H4 (cell line): ENCODE measurements at regions not wholly inside any gene's neighbourhood (a gene's known extent, or its start where the extent isn't known, plus 50 kb on each side); places are given as distances from the start of the nearest gene placed in this dataset.

Experiments used
- DNase-seq: peaks from one replicate; pipeline ENCODE4 v3.0.0-alpha.2; 2015; ENCODE audit warnings: low spot score

DNA sequence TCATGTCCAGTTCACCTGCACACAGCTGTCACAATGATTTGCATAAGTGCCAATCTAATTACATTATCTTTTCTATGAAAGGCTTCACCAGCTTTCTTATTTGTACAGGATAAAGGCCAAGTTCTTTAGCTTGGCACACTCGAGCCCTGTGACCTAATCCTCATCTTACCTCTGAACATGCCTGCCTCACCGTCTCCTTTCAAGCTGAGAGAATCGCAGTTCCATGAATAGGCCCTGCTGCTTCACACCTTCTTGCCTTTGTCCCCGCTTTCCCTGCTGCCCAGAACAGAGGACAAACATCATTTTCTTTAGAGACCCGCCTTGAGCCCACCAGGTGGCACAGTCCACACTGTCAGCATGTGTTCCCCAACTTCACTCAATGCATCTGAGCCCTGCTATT is 1094.7 kb downstream of the BCL11A start:
- DNase-seq = no peak

DNA sequence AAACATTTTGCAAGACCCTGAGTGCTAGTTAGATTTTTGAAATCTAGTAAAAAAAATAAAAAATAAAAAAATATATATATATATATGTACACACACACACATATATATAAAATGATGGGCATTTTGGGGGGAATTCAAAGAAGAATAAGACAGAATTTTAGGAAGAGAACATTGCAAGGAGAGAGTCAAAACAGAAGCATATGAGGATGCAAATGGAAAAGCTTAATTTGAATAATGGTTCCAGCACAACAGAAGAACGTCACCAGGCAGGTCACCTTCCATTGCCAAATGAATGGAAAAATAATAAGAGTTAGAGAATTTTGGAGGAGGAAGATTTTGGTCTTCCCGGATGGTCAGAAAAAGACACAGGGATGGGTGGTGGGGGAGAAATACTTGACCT is 1097.2 kb downstream of the BCL11A start:
- DNase-seq = no peak

DNA sequence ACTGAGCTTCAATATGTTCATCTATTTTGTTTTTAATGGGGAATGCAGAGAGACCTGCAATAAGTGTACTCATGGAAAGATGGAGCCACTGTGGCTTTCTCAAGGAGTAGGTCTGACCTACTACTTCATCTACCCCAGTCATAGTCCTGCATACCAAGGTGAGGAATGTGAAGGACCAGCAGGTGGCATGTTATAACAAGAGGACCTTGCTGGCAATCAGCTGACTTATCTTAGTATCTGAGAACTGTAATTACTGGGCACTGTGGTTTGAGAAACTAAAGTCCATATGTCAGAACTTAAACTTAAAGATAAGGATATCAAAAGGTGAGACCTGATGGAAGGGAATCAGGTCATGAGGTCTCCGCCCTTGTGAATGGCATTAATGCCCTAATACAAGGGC is 1104.2 kb downstream of the BCL11A start:
- no peak for DNase-seq

DNA sequence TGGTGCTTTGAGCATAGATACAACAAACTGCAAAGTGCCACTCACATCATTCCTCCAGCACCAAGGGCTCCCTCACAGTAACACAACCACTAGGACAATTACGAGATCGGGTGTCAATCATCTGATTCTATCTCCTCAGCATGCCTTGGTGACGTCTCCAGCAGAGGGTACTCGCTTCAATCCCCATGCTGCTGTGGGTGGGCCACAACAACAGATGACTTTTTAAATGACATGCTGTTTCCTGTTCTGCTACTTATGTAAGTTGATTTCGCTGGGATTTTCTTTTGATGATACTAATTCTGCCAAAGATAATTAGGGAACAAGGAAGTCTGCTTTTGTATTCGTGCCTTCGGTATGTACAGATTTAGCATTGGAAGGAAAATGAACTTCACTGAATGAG is 1113.0 kb downstream of the BCL11A start:
- no peak for DNase-seq

DNA sequence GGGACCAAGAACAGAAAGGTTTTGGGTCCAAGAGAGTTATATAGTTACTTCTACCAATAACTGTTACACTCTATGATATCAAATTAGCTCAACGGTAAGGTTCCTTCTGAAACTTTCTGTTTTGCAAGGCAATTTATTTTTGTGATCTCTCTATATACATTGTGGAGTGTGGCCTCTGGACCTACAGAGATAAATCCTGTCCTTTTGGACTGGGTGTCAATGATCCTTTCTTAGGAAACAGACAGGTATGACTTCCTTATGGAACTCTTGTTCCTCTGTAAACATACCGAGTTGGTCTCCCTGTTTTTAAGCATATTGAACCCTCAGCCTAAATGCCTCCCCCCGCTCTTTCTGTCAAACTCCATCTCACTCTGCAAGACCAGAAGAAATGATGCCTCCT is 1117.8 kb downstream of the BCL11A start:
- no peak for DNase-seq

DNA sequence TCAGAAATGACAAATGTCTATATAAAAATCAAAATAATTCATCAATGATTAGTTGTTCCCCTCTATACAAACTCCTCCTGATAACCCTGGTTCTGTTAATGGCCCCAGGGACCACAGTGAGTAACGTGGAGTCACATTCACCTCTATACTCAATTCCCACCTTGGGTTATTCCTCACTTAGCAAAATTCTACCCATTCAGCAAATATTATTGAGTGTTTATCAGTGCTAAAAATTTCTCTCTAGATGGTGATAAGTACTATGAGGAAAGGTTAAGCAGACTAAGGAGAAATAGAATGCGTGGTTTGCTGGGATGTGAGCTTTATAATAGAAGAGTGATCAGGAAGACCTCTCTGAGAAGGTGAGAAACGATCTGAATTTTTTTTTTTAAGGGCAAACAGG is 1124.5 kb downstream of the BCL11A start:
- DNase-seq = no peak

DNA sequence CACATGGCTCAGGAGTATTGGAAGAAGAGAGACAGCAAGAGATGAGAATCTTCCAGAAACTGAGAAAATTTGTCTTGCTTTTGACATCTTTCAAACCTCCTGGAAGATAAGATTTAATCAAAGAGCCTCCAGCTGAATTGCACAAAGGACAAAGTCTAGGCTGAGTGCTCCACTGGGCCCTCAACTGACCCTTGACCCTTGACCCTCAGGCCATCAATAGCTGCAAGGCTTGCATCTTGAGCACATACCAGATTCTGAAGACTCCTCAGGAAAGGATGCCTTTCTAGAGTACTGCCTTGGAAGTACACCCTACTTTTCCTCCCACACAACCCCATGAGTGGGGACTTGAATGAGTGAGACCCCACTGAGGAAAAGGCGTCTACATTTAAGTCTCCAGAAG is 1125.5 kb downstream of the BCL11A start:
- DNase-seq = no peak

DNA sequence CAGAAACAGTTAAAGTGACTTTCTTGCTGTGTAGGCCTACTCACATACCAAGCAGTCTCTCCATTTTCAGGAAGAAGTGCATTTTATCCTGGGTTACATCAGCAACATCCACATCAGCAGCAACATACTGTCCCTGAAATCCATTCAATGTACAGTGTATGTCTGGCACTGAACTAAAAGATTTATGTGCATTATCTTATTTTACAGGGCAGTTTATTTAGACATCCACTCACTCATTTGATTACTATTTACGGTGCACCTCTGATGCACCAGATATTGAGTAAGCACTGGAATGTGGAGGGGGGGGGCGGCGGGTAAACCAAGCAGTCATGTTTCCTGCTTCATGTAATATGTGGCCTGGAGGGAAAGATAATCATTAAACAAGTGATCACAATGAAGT is 1128.2 kb downstream of the BCL11A start:
- no peak for DNase-seq

DNA sequence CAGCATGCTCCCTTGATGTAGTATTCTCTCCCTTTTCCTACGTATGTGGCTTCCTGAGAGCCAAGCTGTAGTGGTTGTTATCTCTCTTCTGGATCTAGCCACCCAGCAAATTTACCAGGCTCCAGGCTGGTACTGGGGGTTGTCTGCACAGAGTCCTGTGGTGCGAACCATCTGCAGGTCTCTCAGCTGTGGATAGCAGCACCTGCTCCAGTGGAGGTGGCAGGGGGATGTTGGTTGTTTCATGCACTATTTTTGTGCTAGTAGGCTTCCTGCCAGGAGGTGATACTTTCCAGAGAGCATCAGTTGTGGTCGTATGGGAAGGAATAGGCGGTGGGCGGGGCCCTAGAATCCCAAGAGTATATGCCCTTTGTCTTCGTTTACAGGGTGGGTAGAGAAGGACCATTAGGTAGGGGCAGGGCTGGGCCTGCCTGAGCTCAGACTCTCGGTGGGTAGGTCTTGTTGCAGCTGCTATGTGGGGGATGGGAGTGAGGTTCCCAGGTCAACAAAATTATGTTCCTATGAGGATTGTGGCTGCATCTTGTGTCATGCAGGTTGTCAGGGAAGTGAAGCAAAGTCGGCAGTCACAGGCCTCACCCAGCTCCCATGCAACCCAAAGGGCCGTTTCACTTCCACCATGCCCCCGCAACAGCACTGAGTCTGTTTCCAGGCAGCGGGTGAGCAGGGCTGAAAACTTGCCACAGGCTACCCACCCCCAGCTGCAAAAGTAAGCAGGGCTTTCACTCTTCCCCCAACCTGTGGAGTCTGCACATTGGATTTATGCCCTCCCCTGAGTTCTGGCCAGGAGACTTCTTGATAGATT is 1139.5 kb downstream of the BCL11A start:
- no peak for DNase-seq

DNA sequence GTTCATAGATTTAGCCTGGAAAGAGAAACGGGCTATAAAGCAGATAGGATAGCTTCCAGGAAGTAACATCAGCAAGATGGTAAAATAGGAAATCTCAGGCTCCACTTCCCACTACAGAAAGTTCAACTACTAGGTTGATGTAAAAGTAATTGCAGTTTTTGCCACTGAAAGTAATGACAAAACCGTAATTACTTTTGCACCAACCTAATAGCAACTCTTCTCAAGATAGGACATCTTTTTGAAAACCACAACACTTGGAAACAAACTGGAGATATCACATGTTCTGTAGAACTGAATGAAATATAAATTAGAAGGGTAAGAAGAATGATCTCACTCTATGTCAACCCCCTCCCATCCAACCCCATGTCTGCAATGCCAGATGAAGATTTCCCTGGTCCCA is 1154.3 kb downstream of the BCL11A start:
- DNase-seq = no peak

DNA sequence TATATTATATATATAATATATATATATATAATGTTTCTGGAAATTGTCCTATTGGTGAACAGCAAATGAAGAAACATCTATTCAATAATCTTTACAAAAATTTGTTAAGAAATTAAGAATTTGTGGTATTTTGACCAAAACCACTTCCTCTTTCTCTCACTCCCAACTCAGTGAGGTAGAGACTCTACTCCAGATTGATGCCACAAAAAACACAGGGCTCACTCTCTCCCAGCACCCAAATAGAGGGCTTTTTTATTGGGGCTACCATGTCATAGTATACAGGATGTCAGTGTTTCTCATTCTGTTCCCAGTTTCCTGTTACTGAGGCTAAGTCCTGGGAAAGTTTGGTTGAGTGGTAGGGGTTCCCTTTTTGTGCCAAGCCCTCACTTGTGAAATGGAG is 1155.4 kb downstream of the BCL11A start:
- no peak for DNase-seq

DNA sequence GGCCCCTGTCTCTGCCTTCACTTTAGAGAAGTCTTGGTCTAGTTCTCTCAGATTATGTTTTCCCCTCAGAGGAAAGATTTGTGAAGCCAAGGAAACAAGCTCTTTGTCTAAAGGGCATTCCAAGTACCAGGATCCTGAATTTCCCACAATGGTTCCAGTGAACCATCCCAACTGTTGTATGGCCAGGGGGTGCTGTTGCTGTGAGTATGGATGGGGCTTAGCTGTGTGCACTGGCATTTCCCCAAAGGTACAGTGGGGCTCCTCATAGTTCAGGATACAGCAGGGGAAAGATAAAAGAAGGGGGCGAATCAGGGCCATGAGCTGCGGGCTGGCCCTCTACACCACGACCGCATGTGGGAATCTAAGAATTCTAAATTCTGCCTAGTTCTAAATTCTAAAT is 1154.0 kb upstream of the FANCL start:
- no peak for DNase-seq

DNA sequence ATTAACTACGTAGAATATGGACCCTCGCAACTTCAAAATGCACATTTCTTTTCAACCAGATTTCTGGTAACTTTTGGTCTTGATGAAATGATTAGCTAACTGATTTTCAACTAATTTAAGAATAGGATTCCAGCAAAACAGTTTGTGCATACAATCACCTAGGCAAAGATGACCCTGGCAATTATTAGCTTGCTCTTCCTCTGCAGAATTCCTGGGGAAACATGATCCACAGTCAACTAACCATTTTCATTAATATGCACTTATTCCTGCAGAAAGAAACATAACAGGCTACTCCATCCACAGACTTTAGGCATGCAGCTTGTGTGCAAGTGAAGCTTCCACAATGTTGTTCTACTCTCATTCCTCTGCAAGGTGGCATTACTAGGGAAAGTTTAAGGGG is 1150.8 kb upstream of the FANCL start:
- DNase-seq = no peak

DNA sequence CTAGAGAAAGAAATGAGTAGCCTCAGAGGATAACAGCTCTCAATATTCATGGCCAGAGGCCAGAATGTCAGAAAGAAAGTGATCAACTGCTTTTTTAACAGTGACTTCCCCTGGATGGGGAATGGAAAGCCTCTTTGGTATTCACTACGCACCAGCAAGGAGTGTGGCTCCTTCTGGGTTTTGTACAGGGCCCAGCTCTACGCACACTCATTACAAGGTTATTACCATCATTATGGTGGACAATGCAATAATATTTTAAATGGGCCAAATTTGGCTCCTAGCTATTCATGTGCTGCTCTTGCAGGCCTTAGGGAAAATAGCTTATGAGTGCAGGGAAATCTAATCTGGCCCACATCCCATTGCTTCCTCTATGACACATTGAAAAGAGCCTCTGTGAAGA is 1149.5 kb upstream of the FANCL start:
- DNase-seq = no peak

DNA sequence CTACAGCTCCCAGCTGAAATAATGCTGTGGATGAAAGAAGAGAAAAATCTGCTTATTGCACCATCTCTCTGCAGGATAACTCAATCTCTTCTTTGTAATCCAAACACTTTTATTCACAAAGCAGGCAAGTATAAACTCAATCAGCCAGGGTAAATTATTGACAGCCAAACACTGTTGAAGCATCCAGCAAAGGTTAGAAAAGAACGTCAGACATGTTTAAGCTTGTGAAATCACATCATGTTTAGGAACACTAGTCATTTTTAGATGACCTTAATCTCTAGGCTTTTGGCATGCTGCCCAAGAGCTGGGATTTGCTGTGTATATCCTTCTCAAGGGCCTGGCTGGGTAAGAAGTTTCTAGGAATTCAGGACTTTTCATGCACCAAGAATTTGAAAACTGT is 1148.1 kb upstream of the FANCL start:
- peak; percentile 16 for DNase-seq

DNA sequence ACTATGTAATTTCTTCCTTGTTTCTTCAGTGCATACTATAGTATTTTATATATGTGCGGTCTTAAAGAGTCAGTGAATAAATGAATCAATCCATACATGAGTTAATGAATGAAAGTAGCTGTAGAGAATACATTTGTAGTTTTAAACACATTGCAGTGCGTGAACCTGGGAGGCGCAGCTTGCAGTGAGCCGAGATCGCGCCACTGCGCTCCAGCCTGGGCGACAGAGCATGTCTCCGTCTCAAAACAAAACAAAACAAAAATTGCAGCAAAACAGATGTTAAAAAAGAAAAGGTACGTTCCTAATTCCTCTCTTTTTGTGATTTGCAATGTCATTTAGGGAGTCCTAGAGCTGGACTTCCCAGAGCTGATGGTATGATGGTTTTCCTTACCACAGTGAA is 1144.8 kb upstream of the FANCL start:
- no peak for DNase-seq

DNA sequence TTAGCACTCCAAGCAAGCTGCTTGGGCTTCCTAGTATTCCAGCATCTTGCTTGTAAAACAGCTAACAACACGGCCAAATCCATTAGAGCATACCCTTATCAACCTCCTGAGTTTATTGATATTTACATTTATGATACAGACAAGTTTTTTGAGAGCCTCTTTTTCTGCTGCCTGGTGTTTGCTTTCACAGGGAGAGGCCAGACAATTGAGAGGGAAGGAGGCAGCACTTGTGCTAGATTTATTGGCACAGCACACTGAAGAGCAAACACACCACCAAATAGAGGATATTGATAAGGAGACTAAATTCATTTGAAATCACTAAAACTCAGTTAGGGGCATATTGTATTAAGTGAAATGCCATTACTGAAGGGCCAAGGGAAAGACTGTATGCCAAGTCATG is 1142.3 kb upstream of the FANCL start:
- DNase-seq = no peak

DNA sequence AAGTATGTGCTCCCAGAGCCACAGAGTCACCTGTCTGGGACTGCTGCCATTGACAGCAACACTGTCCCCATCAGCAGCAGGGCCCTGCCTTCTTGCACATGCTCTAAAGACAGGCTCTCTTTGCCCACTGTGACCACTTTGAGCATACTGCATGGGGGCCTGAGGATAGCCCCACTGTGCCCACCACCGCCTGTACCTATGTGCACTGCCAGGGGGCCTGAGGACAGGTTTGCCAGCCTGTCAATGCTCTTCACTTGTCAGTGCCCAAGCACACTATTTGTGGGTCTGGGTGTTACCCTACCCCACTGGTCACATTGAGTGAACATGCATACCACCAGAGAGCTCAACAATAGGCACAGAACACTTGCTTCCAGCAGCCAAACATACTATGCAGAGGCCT is 1137.0 kb upstream of the FANCL start:
- no peak for DNase-seq

DNA sequence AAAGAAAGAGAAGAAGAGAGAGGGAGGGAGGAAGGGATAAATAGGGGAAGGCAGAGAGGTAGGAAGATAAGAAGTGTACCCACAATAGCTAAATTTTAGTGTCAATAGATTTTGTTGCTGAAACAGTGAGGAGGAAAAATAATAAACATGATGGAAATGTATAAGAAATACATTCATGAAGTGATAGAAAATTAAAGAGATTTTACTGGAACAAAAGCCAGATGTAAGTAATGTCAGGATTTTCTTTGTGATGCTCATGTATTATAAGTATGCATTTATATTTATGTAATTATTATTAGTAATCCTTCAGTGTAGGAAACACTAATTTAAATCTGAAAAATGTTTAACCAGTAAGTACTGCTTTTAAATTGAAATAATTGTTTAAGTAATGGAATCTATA is 1125.2 kb upstream of the FANCL start:
- DNase-seq = no peak

DNA sequence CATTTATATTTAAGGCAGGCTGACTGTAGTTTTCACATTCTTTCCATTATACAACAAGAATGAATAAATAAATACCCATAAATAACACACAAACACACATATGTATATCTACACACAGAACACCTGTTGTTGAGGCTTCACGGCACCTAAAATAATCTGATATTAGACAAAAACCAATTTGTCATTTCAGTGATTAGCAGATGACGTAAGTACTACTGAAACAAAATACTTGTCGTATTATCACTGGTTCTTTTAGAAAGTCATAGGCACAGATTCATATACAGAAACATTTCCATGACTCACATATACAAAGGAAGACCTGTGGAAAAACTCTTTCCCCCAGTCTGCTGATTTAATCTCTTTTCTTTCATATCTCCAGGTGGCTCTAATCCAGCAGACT is 1113.4 kb upstream of the FANCL start:
- no peak for DNase-seq

DNA sequence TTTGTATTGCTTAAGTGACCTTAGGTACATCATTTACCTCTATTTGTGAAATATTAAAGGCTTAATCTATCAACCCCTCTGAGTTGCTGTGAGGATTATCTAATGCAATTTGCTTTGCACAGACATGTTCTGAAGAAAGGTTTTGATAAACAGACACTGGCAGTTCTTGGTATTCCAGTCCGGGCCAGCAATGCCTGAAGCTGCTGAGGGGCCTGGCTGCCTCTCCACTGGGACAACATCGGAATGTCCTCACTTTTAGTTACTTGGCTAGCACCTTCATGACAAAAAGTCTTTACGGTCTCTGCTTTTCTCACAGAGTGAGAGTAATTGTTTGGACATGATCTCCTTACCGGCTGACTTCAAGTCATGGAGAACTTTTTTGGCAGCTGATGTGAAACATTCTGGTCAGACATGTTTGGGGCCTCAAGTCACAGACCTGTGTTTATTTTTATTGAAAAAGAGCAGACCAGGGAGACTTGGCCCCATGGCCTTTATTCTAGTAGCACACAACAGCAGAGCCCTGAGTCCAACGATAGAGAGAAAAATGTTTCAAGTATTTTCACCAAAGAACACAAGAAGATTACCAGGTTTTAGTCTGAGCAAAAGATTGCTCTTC is 1112.3 kb upstream of the FANCL start:
- DNase-seq = no peak

DNA sequence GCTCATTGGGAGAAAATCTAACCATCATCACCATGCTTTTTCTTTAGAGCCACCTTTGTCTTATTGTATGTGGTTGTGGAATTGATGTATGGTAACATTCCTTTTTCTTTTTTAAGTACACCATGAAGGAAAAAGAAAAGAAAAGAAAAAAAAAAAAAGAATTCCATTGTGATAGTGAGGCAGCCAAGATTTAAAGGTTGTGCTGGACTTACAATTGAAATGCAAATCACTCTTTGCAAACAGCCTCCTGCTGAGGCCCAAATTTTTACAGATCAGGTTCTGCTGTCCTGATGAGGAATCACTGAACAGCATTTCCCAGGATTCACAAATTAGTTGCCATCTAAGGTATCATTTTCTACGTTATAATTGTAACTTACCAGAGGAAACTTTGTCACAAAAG is 1101.0 kb upstream of the FANCL start:
- no peak for DNase-seq

DNA sequence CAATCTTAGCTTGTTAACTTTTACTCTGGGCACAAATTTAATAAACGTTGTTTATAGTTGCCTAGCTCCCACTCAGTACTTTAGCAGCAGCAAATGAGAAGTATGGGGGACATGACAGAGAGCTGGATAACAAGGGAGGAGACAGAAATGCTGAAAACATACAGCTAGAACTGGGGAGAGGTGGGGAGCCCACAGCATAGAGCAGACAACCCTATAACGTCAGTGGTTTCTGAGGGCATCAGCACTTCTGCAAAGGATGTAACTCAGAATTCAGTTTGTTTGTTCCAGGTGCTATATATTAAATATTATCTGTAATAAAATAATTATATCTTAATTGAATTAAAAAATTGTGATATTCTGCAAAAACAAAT is 1098.7 kb upstream of the FANCL start:
- no peak for DNase-seq
